Body of pancreas (tissue), 4 donors: ENCODE measurements at regions not wholly inside any gene's neighbourhood (a gene's known extent, or its start where the extent isn't known, plus 50 kb on each side); places are given as distances from the start of the nearest gene placed in this dataset.
"Not testable (repeated sequence)": the region's sequence is repeated elsewhere in the genome, so short reads cannot be mapped to it uniquely, and the experiment has no call there.

ENCODE experiments used
- ATAC-seq: fragments of 150-250 bp; one replicate; pipeline ENCODE4 v1.9.1; 2016
- DNase-seq, 4 donors: peaks; one replicate each; pipeline ENCODE4 v3.0.0-alpha.2; 2019
- H3K27ac ChIP-seq, 4 donors: fragments of 200-600 bp; sonication (generic); 1 replicate in 3 of 4; 2 replicates in 1 of 4; pipeline versions ENCODE4 v1.5.1 to v1.6.1; 2016 to 2019; ENCODE audit warnings: mild to moderate bottlenecking in 1 of 4, mixed read lengths in 1 of 4, moderate library complexity in 1 of 4
- H3K27me3 ChIP-seq, 2 donors: fragments of 200-600 bp; sonication (generic); one replicate each; pipeline ENCODE4 v1.6.0; 2016; ENCODE audit warnings: mild to moderate bottlenecking in 1 of 2
- H3K36me3 ChIP-seq, 2 donors: fragments of 200-600 bp; sonication (generic); replicated peaks in 1 of 2; 2 replicates each; pipeline ENCODE4 v1.5.1; 2016; ENCODE audit warnings: low read depth in 2 of 2; ENCODE audit not compliant: insufficient read depth in 1 of 2
- H3K4me1 ChIP-seq: fragments of 200-600 bp; sonication (generic); one replicate; pipeline ENCODE4 v1.6.0; 2016
- H3K4me3 ChIP-seq, 2 donors: fragments of 200-600 bp; sonication (generic); 1 replicate in 1 of 2; 2 replicates in 1 of 2; pipeline ENCODE4 v1.5.1; 2016 to 2019
- H3K9me3 ChIP-seq, 3 donors: fragments of 200-600 bp; sonication (generic); 1 replicate in 2 of 3; 2 replicates in 1 of 3; pipeline ENCODE4 v1.5.1; 2016
- POLR2A ChIP-seq, 3 donors: fragments of 450-650 bp; IDR thresholded peaks; one replicate each; pipeline ENCODE4 v1.6.1; 2016; ENCODE audit warnings: antibody characterized with exemption in 3 of 3, mild to moderate bottlenecking in 2 of 3
- WGBS, 2 donors: methylation state at CpG; one replicate each; pipeline ENCODE4 v1.1.5; 2017; 5-methylcytosine and 5-hydroxymethylcytosine counted together
- intact Hi-C: fragments of 100-400 bp; cut with DNase I; formaldehyde crosslinking; loops from one replicate; pipeline ENCODE4 v1.15.1; 2023
- TF ChIP-seq, protein P1 (sequence below), 7 experiments: fragments of 450-650 bp in 4 of 7; fragments of 200-600 bp in 3 of 7; sonication (generic) in 3 of 7; IDR thresholded peaks; one replicate each; pipeline ENCODE4 v1.5.1; 2016 to 2019; ENCODE audit warnings: antibody characterized with exemption in 7 of 7

DNA sequence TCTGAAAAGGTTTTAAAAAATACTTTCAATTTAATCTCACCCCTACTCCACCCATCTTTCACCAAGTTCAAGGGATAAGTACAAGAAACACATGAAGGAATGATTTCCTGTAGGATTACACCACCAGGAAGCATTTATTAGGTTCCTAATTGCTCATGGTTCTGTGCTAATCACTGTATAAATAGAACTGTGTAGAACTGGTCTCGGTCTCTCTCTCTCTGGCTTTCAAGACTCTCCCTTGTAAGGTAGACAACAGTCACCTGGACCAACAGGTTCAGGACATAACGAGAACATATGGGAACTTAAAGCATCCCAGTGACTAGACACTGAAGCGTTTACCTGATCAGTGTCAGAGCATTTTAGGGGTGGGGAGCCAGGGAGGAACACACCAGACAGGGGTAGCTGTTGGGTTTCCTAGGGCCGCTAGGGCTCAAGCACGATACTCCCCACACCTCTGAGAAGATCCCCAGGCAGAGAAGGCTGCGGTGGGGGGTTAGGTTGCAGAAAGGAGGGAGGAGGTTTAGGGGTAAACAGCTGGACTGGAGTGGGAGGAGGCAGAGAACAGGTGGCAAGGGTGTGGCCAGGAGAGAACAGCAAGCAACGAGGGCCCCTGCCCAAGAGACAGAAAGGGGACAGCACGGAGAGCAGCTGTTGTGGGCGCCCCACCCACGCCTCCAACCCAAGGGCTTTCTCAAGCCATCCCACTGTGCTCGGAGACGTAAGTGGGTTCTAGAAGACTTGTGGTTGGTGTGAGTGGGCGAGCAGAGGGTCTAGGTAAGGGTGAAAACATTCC is 52.5 kb upstream of the USP6NL start:
- no peaks in the 10 kb centered on the region for H3K27me3 ChIP-seq
- H3K36me3 ChIP-seq = no peaks in the 10 kb centered on the region
- intact Hi-C loops = no loop called here
- H3K4me3 ChIP-seq = no peak overlapping the region
- 84 to 87% methylated on average over 13 of the region's 13 CpGs for WGBS, 2 donors
- TF ChIP-seq, protein P1, sequence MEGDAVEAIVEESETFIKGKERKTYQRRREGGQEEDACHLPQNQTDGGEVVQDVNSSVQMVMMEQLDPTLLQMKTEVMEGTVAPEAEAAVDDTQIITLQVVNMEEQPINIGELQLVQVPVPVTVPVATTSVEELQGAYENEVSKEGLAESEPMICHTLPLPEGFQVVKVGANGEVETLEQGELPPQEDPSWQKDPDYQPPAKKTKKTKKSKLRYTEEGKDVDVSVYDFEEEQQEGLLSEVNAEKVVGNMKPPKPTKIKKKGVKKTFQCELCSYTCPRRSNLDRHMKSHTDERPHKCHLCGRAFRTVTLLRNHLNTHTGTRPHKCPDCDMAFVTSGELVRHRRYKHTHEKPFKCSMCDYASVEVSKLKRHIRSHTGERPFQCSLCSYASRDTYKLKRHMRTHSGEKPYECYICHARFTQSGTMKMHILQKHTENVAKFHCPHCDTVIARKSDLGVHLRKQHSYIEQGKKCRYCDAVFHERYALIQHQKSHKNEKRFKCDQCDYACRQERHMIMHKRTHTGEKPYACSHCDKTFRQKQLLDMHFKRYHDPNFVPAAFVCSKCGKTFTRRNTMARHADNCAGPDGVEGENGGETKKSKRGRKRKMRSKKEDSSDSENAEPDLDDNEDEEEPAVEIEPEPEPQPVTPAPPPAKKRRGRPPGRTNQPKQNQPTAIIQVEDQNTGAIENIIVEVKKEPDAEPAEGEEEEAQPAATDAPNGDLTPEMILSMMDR (IDR thresholded peaks at IDR 0.05) = no peak
- TF ChIP-seq POLR2A (IDR thresholded peaks at IDR 0.05) = no peak
- ATAC-seq (no peak), DNase-seq (no peak)
- no peaks in the 10 kb centered on the region for H3K4me1 ChIP-seq
- no peak overlapping the region for H3K27ac ChIP-seq
- no peaks in the 10 kb centered on the region for H3K9me3 ChIP-seq

DNA sequence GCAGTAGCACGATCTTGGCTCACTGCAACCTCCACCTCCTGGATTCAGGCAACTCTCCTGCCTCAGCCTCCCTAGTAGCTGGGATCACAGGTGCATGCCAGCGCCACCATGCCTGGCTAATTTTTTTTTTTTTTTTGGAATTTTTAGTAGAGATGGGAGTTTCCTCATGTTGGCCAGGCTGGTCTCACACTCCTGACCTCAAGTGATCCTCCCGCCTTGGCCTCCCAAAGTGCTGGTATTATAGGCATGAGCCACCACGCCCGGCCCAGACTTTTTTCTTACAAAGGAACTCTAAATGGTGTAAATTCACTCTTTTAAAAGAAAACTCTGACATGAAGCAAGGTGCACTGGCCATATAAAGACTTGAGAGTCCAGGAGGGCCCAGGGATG is 51.7 kb upstream of the USP6NL start:
- H3K4me3 ChIP-seq, H3K36me3 ChIP-seq, H3K9me3 ChIP-seq, DNase-seq, H3K27me3 ChIP-seq, ATAC-seq, H3K27ac ChIP-seq, H3K4me1 ChIP-seq, intact Hi-C loops: not testable (repeated sequence)
- WGBS, 2 donors = 94% methylated on average over 5 of the region's 5 CpGs

DNA sequence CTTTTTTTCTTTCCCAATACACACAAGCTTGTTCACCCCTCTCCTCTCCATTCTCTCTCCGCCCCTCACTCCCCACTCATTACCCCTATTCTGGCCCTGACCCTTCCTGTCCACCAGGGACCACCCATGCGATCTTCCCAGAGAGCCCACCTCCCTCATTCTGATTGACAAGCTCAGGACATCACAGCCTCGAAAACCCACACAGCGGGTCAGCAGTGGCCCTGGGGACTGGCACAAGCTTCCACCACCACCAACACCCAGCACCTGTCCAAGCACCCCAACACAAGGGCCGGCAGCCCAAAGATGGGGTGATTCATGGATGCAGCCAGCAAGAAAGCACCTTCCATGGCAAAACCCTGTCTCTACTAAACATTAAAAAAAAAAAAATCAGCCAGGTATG is 50.0 kb upstream of the USP6NL start:
- ATAC-seq (no peak), DNase-seq (no peak)
- Histone ChIP-seq H3K4me3 (no peak overlapping the region), H3K4me1 (no peaks in the 10 kb centered on the region), H3K27me3 (no peaks in the 10 kb centered on the region), H3K9me3 (no peaks in the 10 kb centered on the region), H3K27ac (no peak overlapping the region), H3K36me3 (no peaks in the 10 kb centered on the region)
- TF ChIP-seq, protein P1 (IDR thresholded peaks at IDR 0.05) = no peak
- TF ChIP-seq POLR2A (IDR thresholded peaks at IDR 0.05) = no peak
- WGBS, 2 donors = 86 to 93% methylated on average over 5 of the region's 5 CpGs
- intact Hi-C loops = no loop called here
